ENCODE measurements at regions not wholly inside any gene's neighbourhood (a gene's known extent, or its start where the extent isn't known, plus 50 kb on each side); places are given as distances from the start of the nearest gene placed in this dataset.

DNA sequence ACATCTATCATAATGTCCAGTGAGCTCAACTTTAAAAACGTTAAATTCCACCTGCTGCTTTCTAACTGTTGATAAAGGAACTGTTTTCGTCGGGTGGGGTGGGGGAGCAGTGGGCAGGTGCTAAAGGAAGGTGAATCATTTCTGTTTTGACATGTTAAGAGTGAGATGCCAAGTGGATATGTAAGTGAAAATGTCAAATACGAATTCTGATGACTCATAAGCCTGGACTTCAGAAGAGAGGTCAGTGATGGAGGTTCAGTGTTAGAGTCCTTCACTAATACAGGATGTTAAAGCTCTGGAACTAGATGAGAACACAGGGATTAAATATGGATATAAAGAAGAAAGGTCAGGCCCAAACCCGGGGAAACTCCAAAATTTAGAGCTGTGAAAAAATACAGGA is 617.9 kb upstream of the CTNND2 start:
- TF ChIP-seq, protein P1, sequence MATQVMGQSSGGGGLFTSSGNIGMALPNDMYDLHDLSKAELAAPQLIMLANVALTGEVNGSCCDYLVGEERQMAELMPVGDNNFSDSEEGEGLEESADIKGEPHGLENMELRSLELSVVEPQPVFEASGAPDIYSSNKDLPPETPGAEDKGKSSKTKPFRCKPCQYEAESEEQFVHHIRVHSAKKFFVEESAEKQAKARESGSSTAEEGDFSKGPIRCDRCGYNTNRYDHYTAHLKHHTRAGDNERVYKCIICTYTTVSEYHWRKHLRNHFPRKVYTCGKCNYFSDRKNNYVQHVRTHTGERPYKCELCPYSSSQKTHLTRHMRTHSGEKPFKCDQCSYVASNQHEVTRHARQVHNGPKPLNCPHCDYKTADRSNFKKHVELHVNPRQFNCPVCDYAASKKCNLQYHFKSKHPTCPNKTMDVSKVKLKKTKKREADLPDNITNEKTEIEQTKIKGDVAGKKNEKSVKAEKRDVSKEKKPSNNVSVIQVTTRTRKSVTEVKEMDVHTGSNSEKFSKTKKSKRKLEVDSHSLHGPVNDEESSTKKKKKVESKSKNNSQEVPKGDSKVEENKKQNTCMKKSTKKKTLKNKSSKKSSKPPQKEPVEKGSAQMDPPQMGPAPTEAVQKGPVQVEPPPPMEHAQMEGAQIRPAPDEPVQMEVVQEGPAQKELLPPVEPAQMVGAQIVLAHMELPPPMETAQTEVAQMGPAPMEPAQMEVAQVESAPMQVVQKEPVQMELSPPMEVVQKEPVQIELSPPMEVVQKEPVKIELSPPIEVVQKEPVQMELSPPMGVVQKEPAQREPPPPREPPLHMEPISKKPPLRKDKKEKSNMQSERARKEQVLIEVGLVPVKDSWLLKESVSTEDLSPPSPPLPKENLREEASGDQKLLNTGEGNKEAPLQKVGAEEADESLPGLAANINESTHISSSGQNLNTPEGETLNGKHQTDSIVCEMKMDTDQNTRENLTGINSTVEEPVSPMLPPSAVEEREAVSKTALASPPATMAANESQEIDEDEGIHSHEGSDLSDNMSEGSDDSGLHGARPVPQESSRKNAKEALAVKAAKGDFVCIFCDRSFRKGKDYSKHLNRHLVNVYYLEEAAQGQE (IDR thresholded peaks at IDR 0.05; ENCODE audit: unreplicated experiment): no peak
- TF ChIP-seq EZH2phosphoT487 (IDR thresholded peaks at IDR 0.05; ENCODE audit: unreplicated experiment): no peak
- TF ChIP-seq, protein P2, sequence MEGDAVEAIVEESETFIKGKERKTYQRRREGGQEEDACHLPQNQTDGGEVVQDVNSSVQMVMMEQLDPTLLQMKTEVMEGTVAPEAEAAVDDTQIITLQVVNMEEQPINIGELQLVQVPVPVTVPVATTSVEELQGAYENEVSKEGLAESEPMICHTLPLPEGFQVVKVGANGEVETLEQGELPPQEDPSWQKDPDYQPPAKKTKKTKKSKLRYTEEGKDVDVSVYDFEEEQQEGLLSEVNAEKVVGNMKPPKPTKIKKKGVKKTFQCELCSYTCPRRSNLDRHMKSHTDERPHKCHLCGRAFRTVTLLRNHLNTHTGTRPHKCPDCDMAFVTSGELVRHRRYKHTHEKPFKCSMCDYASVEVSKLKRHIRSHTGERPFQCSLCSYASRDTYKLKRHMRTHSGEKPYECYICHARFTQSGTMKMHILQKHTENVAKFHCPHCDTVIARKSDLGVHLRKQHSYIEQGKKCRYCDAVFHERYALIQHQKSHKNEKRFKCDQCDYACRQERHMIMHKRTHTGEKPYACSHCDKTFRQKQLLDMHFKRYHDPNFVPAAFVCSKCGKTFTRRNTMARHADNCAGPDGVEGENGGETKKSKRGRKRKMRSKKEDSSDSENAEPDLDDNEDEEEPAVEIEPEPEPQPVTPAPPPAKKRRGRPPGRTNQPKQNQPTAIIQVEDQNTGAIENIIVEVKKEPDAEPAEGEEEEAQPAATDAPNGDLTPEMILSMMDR (conservative IDR thresholded peaks at IDR 0.05; ENCODE audit: low read depth in 2 of 2): no peak
- TF ChIP-seq POLR2AphosphoS5 (IDR thresholded peaks at IDR 0.05; ENCODE audit: low read depth): no peak
- TF ChIP-seq JUNB (IDR thresholded peaks at IDR 0.05; ENCODE audit: unreplicated experiment): no peak

Measured in GM23338 (cell line).